ENCODE measurements at regions not wholly inside any gene's neighbourhood (a gene's known extent, or its start where the extent isn't known, plus 50 kb on each side); places are given as distances from the start of the nearest gene placed in this dataset.

DNA sequence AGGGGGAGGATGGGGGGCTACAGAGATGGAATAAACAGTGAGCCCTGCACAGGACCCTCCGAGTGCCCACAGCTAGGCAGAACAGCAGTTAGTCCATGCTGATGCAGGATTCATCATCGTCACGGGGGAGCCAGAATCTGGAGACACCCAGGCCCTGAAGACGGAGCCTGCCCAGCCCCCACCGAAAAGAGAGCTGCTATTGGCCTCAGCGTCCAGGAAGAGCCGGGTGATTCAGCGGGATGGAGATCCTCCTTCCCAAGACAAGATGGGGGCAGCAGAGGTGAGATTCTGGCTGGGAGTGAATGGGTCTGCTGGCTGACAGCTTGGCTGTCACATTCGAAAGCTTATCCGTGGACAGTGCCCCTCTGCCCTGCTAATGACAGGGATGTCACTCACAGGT, 133.6 kb upstream of the CRHR1 start:
- Mint-ChIP-seq H3K9me3 (ENCODE audit: low read depth) (no peaks in the 10 kb centered on the region), H3K4me1 (ENCODE audit: low read depth) (no peaks in the 10 kb centered on the region), H3K27ac (ENCODE audit: unreplicated experiment) (no peak overlapping the region), H3K27me3 (ENCODE audit: low read depth) (peaks cover 13% of the 10 kb centered on the region), H3K4me3 (ENCODE audit: unreplicated experiment) (no peak overlapping the region), H3K36me3 (ENCODE audit: low read depth) (no peaks in the 10 kb centered on the region)
- DNase-seq (ENCODE audit: low spot score), result no peak
- TF ChIP-seq, protein P1, sequence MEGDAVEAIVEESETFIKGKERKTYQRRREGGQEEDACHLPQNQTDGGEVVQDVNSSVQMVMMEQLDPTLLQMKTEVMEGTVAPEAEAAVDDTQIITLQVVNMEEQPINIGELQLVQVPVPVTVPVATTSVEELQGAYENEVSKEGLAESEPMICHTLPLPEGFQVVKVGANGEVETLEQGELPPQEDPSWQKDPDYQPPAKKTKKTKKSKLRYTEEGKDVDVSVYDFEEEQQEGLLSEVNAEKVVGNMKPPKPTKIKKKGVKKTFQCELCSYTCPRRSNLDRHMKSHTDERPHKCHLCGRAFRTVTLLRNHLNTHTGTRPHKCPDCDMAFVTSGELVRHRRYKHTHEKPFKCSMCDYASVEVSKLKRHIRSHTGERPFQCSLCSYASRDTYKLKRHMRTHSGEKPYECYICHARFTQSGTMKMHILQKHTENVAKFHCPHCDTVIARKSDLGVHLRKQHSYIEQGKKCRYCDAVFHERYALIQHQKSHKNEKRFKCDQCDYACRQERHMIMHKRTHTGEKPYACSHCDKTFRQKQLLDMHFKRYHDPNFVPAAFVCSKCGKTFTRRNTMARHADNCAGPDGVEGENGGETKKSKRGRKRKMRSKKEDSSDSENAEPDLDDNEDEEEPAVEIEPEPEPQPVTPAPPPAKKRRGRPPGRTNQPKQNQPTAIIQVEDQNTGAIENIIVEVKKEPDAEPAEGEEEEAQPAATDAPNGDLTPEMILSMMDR (IDR thresholded peaks at IDR 0.05), result no peak

DNA sequence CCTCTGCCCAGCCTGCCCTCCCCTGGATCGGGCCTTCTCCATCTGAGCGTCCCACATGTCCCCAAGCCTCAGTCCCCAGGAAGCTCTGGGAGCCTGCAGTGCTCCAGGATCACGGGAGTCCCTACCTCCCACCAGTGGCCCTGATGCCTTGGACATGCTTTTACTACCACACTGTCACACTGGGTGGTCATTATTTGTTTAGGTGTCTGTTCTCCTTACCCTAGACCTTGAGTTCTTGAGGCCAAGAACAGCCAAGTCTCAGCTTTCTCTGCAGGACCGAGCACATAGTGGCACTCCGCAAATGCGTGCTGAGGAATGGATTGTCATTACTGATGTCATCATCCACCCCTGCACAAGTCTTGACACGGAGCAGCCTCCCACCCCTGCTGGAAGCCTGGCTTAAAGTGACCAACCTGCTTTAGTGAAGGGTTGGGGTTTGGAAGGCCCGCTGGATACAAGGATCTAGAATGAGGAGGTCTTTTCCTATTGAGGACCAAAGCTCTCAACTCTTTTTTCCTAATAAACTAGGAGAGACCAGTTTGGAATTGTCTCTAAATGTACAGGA, 132.9 kb upstream of the CRHR1 start:
- TF ChIP-seq, protein P1 (IDR thresholded peaks at IDR 0.05), result no peak
- H3K27me3 Mint-ChIP-seq (ENCODE audit: low read depth), result peaks cover 11% of the 10 kb centered on the region
- no peak overlapping the region for H3K27ac Mint-ChIP-seq (ENCODE audit: unreplicated experiment)
- no peaks in the 10 kb centered on the region for H3K9me3 Mint-ChIP-seq (ENCODE audit: low read depth)
- no peaks in the 10 kb centered on the region for H3K36me3 Mint-ChIP-seq (ENCODE audit: low read depth)
- DNase-seq (ENCODE audit: low spot score), result no peak
- H3K4me3 Mint-ChIP-seq (ENCODE audit: unreplicated experiment), result no peak overlapping the region
- H3K4me1 Mint-ChIP-seq (ENCODE audit: low read depth), result no peaks in the 10 kb centered on the region

DNA sequence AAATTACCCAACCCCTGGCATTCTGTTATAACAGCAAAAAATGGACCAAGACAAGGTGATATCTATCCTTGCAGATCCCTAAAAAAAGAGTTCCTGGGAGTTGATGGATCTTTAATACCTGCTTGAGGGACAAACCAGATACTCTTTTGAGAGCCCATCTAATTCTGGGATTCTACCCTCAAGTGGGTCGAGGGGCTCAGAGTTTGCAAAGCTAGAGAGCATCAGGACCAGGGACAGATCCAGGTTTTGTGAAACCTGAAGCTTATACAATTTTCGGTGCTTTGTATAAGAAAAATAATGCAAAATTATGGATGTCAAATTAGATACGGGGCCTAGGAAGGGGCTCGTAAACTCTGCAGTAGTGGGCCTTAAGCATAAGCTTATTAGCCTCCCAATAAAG, 130.5 kb upstream of the CRHR1 start:
- Mint-ChIP-seq H3K27me3 (ENCODE audit: low read depth) (peaks cover 11% of the 10 kb centered on the region), H3K9me3 (ENCODE audit: low read depth) (peaks cover 1% of the 10 kb centered on the region), H3K27ac (ENCODE audit: unreplicated experiment) (no peak overlapping the region), H3K4me3 (ENCODE audit: unreplicated experiment) (no peak overlapping the region), H3K4me1 (ENCODE audit: low read depth) (no peaks in the 10 kb centered on the region), H3K36me3 (ENCODE audit: low read depth) (no peaks in the 10 kb centered on the region)
- TF ChIP-seq, protein P1 (IDR thresholded peaks at IDR 0.05), result no peak
- no peak for DNase-seq (ENCODE audit: low spot score)

DNA sequence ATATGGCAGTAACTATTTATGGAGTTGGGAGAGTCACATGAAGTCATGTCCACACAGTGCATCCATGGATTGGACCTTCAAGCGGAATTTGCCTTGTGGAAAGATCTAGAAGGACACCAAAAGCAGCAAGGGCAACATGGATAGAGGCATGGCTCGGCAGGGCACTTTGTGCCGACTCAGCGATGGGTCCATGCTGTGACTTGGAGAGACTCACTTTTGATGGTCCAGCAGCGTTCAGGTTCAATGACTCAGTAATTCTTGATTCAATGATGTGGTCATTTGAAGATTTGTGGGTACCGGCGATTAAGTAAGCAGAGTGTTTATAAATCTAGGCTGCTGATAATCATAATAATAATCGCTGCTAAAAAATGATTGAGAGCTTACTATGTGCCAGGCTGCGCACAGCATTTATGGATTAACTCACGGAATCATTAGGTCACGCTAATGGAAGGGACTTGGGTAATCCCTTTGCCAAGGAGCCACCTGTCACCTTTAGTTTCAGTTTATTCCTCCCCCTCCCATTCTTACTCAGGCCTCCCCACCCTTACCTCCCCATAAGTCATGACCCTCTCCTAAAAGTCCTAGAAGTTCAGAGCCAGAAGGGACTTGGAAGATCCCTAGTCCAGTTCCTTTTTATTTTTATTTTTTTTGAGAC, 127.5 kb upstream of the CRHR1 start:
- H3K4me3 Mint-ChIP-seq (ENCODE audit: unreplicated experiment), result no peak overlapping the region
- no peaks in the 10 kb centered on the region for H3K36me3 Mint-ChIP-seq (ENCODE audit: low read depth)
- DNase-seq (ENCODE audit: low spot score), result no peak
- TF ChIP-seq, protein P1 (IDR thresholded peaks at IDR 0.05), result no peak
- H3K4me1 Mint-ChIP-seq (ENCODE audit: low read depth), result no peaks in the 10 kb centered on the region
- H3K9me3 Mint-ChIP-seq (ENCODE audit: low read depth), result peaks cover 5% of the 10 kb centered on the region
- no peak overlapping the region for H3K27ac Mint-ChIP-seq (ENCODE audit: unreplicated experiment)
- H3K27me3 Mint-ChIP-seq (ENCODE audit: low read depth), result peaks cover 20% of the 10 kb centered on the region

DNA sequence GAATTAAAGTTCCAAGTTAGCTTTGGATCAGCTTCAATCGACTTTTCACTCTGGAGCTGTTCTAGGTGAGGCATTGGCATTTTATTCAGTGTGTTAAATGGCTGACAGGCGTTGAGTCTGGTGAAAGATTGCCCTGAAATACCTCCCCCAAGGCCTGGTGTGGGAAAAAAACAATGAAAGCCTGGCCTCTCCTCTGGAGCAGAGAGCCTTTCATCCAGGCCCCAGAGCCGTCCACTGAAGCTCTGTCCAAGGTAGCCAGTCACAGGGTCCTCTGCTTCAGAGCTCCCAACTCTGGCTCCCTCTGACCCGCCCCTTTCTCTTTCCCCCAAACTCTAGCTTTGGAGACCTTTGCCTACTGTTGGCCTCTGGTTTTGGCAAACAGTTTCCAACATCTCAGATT, 123.6 kb upstream of the CRHR1 start:
- Mint-ChIP-seq H3K36me3 (ENCODE audit: low read depth) (no peaks in the 10 kb centered on the region), H3K9me3 (ENCODE audit: low read depth) (peaks cover 10% of the 10 kb centered on the region), H3K27me3 (ENCODE audit: low read depth) (peaks cover 35% of the 10 kb centered on the region), H3K4me3 (ENCODE audit: unreplicated experiment) (no peak overlapping the region), H3K27ac (ENCODE audit: unreplicated experiment) (no peak overlapping the region), H3K4me1 (ENCODE audit: low read depth) (no peaks in the 10 kb centered on the region)
- TF ChIP-seq, protein P1 (IDR thresholded peaks at IDR 0.05), result no peak
- no peak for DNase-seq (ENCODE audit: low spot score)

All from chondrocyte (in vitro differentiated cells).